SU-DHL-6 (cell line): ENCODE measurements at regions not wholly inside any gene's neighbourhood (a gene's known extent, or its start where the extent isn't known, plus 50 kb on each side); places are given as distances from the start of the nearest gene placed in this dataset.

Experiments
- H2AFZ ChIP-seq: fragments of 200-600 bp; sonication (generic); 2 replicates; pipeline ENCODE4 v1.6.1; 2014; ENCODE audit warnings: low read depth, mild to moderate bottlenecking, moderate library complexity, mixed read lengths, antibody characterized with exemption, low read length; ENCODE audit not compliant: severe bottlenecking
- H3F3A ChIP-seq: fragments of 200-600 bp; shearing (Covaris generic); 2 replicates; pipeline ENCODE4 v1.6.0; 2016; ENCODE audit warnings: antibody characterized with exemption, mild to moderate bottlenecking; ENCODE audit not compliant: insufficient read depth
- H3K27ac ChIP-seq: fragments of 200-600 bp; sonication (generic); 2 replicates; pipeline ENCODE4 v1.5.1; 2016; ENCODE audit warnings: low read depth, mild to moderate bottlenecking, low read length, moderate library complexity, mixed read lengths
- H3K27me3 ChIP-seq: fragments of 200-600 bp; sonication (generic), shearing (Covaris generic); 2 replicates; pipeline ENCODE4 v1.6.0; 2014; ENCODE audit warnings: mild to moderate bottlenecking, low read length
- H3K36me3 ChIP-seq: fragments of 200-600 bp; sonication (generic); 2 replicates; pipeline ENCODE4 v1.6.1; 2014; ENCODE audit warnings: mild to moderate bottlenecking, low read length, mixed read lengths
- H3K4me2 ChIP-seq: fragments of 300-600, 200-600 bp; shearing (Covaris generic), sonication (generic); 2 replicates; pipeline ENCODE4 v1.6.0; 2014; ENCODE audit warnings: low read length, low read depth, mild to moderate bottlenecking; ENCODE audit not compliant: poor library complexity, severe bottlenecking
- H3K4me3 ChIP-seq: fragments of 200-600 bp; sonication (generic); 2 replicates; pipeline ENCODE4 v1.5.1; 2014; ENCODE audit warnings: antibody characterized with exemption, low read length, mild to moderate bottlenecking, mixed read lengths; ENCODE audit not compliant: insufficient read depth, poor library complexity, severe bottlenecking
- H3K79me2 ChIP-seq: fragments of 200-600 bp; sonication (generic); 2 replicates; pipeline ENCODE4 v1.6.1; 2014; ENCODE audit warnings: mild to moderate bottlenecking, low read length, moderate library complexity; ENCODE audit not compliant: insufficient read depth
- H3K9ac ChIP-seq: fragments of 200-600 bp; sonication (generic); 2 replicates; pipeline ENCODE4 v1.7.0; 2014; ENCODE audit warnings: mild to moderate bottlenecking, low read length
- H3K9me2 ChIP-seq: fragments of 200-600 bp; sonication (generic); replicated peaks from 2 replicates; pipeline ENCODE4 v1.6.1; 2014; ENCODE audit warnings: low read length; ENCODE audit not compliant: insufficient read depth
- H3K9me3 ChIP-seq: fragments of 200-600 bp; sonication (generic); 2 replicates; pipeline ENCODE4 v1.6.1; 2014; ENCODE audit warnings: low read length, mixed read lengths; ENCODE audit not compliant: insufficient read depth
- H4K20me1 ChIP-seq: fragments of 200-600 bp; sonication (generic); 2 replicates; pipeline ENCODE4 v1.6.1; 2014; ENCODE audit warnings: low read depth, mild to moderate bottlenecking, antibody characterized with exemption, low read length, moderate library complexity, mixed read lengths
- CTCF ChIP-seq: fragments of 200-600 bp; sonication (generic); IDR thresholded peaks from one replicate; pipeline ENCODE4 v1.5.1; 2017; ENCODE audit warnings: antibody characterized with exemption, mild to moderate bottlenecking, low read length, moderate library complexity; ENCODE audit not compliant: insufficient read depth, poor library complexity, severe bottlenecking
- EZH2phosphoT487 ChIP-seq: fragments of 200-600 bp; sonication (generic), shearing (Covaris generic); conservative IDR thresholded peaks from 2 replicates; pipeline ENCODE4 v1.6.1; 2018; ENCODE audit warnings: mild to moderate bottlenecking, antibody characterized with exemption, low read length, moderate library complexity, mixed read lengths

- H3K4me2 ChIP-seq, result no peak overlapping the region
- no peaks in the 10 kb centered on the region for H3K36me3 ChIP-seq
Measured at GRCh38 chr1:229716069-229716468, 90.0 kb downstream of the URB2 start.

GRCh38 chr1:229716704-229717103 is 90.7 kb downstream of the URB2 start:
- Histone ChIP-seq H3K4me3 (no peak overlapping the region), H3K27me3 (no peaks in the 10 kb centered on the region), H3F3A (no peaks in the 10 kb centered on the region), H3K9me3 (no peaks in the 10 kb centered on the region), H3K36me3 (no peaks in the 10 kb centered on the region), H3K4me2 (no peak overlapping the region), H3K9ac (no peak overlapping the region), H2AFZ (no peak overlapping the region), H4K20me1 (no peaks in the 10 kb centered on the region), H3K27ac (no peak overlapping the region), H3K9me2 (no peaks in the 10 kb centered on the region), H3K79me2 (no peaks in the 10 kb centered on the region)
- TF ChIP-seq CTCF (no peak), EZH2phosphoT487 (no peak)

More at GRCh38 chr1:229716069-229716468, 90.0 kb downstream of the URB2 start:
- H3K9me2 ChIP-seq, result no peaks in the 10 kb centered on the region
- H3K79me2 ChIP-seq, result no peaks in the 10 kb centered on the region
- H4K20me1 ChIP-seq, result no peaks in the 10 kb centered on the region
- no peaks in the 10 kb centered on the region for H3K27me3 ChIP-seq
- no peak overlapping the region for H3K27ac ChIP-seq
- no peaks in the 10 kb centered on the region for H3F3A ChIP-seq
- H3K4me3 ChIP-seq, result no peak overlapping the region
- no peaks in the 10 kb centered on the region for H3K9me3 ChIP-seq
- no peak overlapping the region for H3K9ac ChIP-seq
- no peak overlapping the region for H2AFZ ChIP-seq
- TF ChIP-seq EZH2phosphoT487, result no peak
- TF ChIP-seq CTCF, result no peak

GRCh38 chr1:229717786-229718576 is 91.9 kb downstream of the URB2 start:
- Histone ChIP-seq H3K9me3 (no peaks in the 10 kb centered on the region), H4K20me1 (no peaks in the 10 kb centered on the region), H3K9ac (no peak overlapping the region), H3K27me3 (no peaks in the 10 kb centered on the region), H3F3A (no peaks in the 10 kb centered on the region), H3K79me2 (no peaks in the 10 kb centered on the region), H3K27ac (no peak overlapping the region), H3K4me2 (no peak overlapping the region), H3K9me2 (no peaks in the 10 kb centered on the region), H3K4me3 (no peak overlapping the region), H3K36me3 (no peaks in the 10 kb centered on the region), H2AFZ (no peak overlapping the region)
- TF ChIP-seq EZH2phosphoT487 (no peak), CTCF (no peak)
